NT2/D1 (cell line): ENCODE measurements at regions not wholly inside any gene's neighbourhood (a gene's known extent, or its start where the extent isn't known, plus 50 kb on each side); places are given as distances from the start of the nearest gene placed in this dataset.

Experiments
- SUZ12 ChIP-seq: IDR thresholded peaks from 2 replicates; pipeline ENCODE4 v1.6.1; 2011; ENCODE audit not compliant: insufficient read length, insufficient read depth; ENCODE audit errors: extremely low read depth
- YY1 ChIP-seq: IDR thresholded peaks from 2 replicates; pipeline ENCODE4 v1.6.1; 2011; ENCODE audit not compliant: insufficient read length, insufficient read depth
- ZNF274 ChIP-seq: IDR thresholded peaks from 2 replicates; pipeline ENCODE4 v1.6.1; 2011; ENCODE audit warnings: mild to moderate bottlenecking, low read depth, low read length

GRCh38 chr4:154954117-154954516, 173.0 kb downstream of the RBM46 start:
- TF ChIP-seq SUZ12 (no peak), YY1 (no peak), ZNF274 (no peak)
